ENCODE measurements at regions not wholly inside any gene's neighbourhood (a gene's known extent, or its start where the extent isn't known, plus 50 kb on each side); places are given as distances from the start of the nearest gene placed in this dataset.

DNA sequence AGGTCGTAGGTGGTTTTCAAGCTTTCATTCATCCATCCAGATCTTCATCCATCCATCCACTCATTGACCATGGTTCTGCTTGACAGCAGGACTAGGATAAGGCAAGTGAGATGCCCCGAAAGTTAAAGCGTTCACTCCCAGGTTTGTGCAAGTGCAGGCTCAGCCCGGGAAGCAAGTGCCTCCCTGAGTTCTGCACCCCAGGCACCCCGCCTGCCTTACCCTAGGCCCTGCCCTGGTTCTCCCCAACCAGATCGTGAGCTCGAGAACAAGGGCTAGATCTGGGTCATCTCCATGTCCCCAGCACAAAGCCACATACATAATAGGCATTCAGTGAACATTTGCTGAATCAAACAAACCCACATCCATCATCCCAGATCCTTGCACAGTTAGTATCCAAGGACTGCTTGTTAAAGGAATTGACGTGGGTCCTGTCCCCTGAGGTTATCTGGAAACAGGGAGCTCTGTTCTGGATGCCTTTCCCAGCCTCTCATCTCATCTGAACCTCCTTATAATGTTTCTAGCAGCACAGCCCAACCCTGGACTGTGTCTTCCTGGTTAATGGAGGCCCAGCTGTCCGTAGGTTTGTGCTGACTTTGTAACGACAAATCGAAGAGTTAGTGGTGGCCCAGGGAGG, 116.1 kb upstream of the GPC1 start:
- Histone ChIP-seq H3K4me2 (ENCODE audit: insufficient read depth in 1 of 2, low read depth in 2 of 2, low read length in 2 of 2) (no peak overlapping the region), H2BK120ac (replicated peaks; ENCODE audit: low read depth, low read length) (no peak overlapping the region), H2AFZ (ENCODE audit: low read length) (no peak overlapping the region), H3K4ac (replicated peaks; ENCODE audit: insufficient read length, low read depth, low read length) (no peak overlapping the region), H3K4me1 (replicated peaks in 1 of 4; ENCODE audit: control insufficient read depth in 3 of 4, insufficient read depth in 4 of 4, low read length in 3 of 4) (peaks cover 0 to 9% (median 0%) of the 10 kb centered on the region in 4 experiments; a peak in 1 of 7 replicates), H3K4me3 (ENCODE audit: extremely low read depth in 1 of 4, insufficient read depth in 2 of 4, low read depth in 3 of 4, low read length in 4 of 4) (no peak overlapping the region), H4K91ac (replicated peaks; ENCODE audit: insufficient read length, low read length) (no peak overlapping the region), H2BK12ac (ENCODE audit: low read depth, low read length) (no peak overlapping the region), H4K5ac (ENCODE audit: insufficient read length, low read depth, low read length) (no peak overlapping the region), H2BK5ac (ENCODE audit: low read depth, low read length) (no peak overlapping the region), H2AK5ac (ENCODE audit: low read depth, low read length) (no peak overlapping the region), H2BK15ac (ENCODE audit: low read length) (no peak overlapping the region), H3K79me2 (ENCODE audit: control insufficient read depth in 1 of 2, insufficient read depth in 2 of 2, low read length in 2 of 2) (no peaks in the 10 kb centered on the region), H3K56ac (replicated peaks; ENCODE audit: insufficient read length, low read depth, low read length) (no peak overlapping the region), H3K9me3 (ENCODE audit: insufficient read depth in 2 of 2, low read depth in 1 of 2, low read length in 1 of 2) (no peaks in the 10 kb centered on the region), H3K27ac (ENCODE audit: low read depth, low read length) (no peak overlapping the region), H3K79me1 (ENCODE audit: low read depth, low read length) (no peaks in the 10 kb centered on the region), H3K23me2 (ENCODE audit: low read depth, low read length) (no peaks in the 10 kb centered on the region), H3K14ac (ENCODE audit: insufficient read length) (no peak overlapping the region), H3K27me3 (replicated peaks in 1 of 4; ENCODE audit: control insufficient read depth in 3 of 4, extremely low read depth in 1 of 4, insufficient read depth in 3 of 4, low read length in 3 of 4) (no peaks in the 10 kb centered on the region), H3K36me3 (ENCODE audit: control insufficient read depth in 2 of 4, insufficient read depth in 4 of 4, low read length in 3 of 4) (no peaks in the 10 kb centered on the region), H3K9ac (replicated peaks in 1 of 4; ENCODE audit: extremely low read depth in 1 of 4, low read depth in 3 of 4, low read length in 3 of 4) (no peak overlapping the region), H3K18ac (ENCODE audit: extremely low read depth, low read length) (no peak overlapping the region), H4K20me1 (replicated peaks in 1 of 2; ENCODE audit: control insufficient read depth in 1 of 2, insufficient read depth in 2 of 2, low read length in 2 of 2) (no peaks in the 10 kb centered on the region), H4K8ac (ENCODE audit: extremely low read depth, insufficient read depth, low read length) (no peak overlapping the region), H3K23ac (ENCODE audit: insufficient read length) (no peak overlapping the region), H2BK20ac (ENCODE audit: low read length) (no peak overlapping the region)
- WGBS, 2 experiments (ENCODE audit: extremely low coverage in 1 of 2, insufficient coverage in 1 of 2, insufficient read length in 1 of 2, insufficient replicate concordance in 2 of 2, low coverage in 1 of 2, low lambda C conversion rate in 2 of 2, missing lambda C conversion rate in 1 of 2), result 93% methylated on average over 11 of the region's 11 CpGs; no CpG with 5 or more reads in 1 of the 2 experiments
- ChIA-PET POLR2A (ENCODE audit: partially characterized antibody) (no interaction called here), CTCF (ENCODE audit: partially characterized antibody) (no interaction called here)
- FAIRE-seq (no peak), DNase-seq (ENCODE audit: low read depth in 1 of 2, low spot score in 2 of 2) (no peak)
- no peak for TF ChIP-seq ASH2L (IDR thresholded peaks at IDR 0.05; ENCODE audit: low read length)
- TF ChIP-seq, protein P1, sequence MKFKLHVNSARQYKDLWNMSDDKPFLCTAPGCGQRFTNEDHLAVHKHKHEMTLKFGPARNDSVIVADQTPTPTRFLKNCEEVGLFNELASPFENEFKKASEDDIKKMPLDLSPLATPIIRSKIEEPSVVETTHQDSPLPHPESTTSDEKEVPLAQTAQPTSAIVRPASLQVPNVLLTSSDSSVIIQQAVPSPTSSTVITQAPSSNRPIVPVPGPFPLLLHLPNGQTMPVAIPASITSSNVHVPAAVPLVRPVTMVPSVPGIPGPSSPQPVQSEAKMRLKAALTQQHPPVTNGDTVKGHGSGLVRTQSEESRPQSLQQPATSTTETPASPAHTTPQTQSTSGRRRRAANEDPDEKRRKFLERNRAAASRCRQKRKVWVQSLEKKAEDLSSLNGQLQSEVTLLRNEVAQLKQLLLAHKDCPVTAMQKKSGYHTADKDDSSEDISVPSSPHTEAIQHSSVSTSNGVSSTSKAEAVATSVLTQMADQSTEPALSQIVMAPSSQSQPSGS (IDR thresholded peaks at IDR 0.05; ENCODE audit: low read length), result no peak

Data from H1 (cell line).